HCT116 (cell line): ENCODE measurements at regions not wholly inside any gene's neighbourhood (a gene's known extent, or its start where the extent isn't known, plus 50 kb on each side); places are given as distances from the start of the nearest gene placed in this dataset.

ENCODE experiments used
- ATAC-seq: fragments of 200-7000 bp; cut with Tn5 transposase; 2 replicates; pipeline ENCODE4 v1.9.1; 2020; ENCODE audit warnings: mild to moderate bottlenecking, moderate library complexity
- BruUV-seq: library from RNA; stranded (reverse); fragments of 400-500 nt; replicated peaks from 2 replicates; lab custom pipeline; 2021; lab: Mats Ljungman, UMichigan
- CTCF ChIA-PET: fragments of 300-600 bp; sonication (Branson Sonifier 250); formaldehyde crosslinking; loops from one replicate; lab custom pipeline; 2021; ENCODE audit warnings: antibody characterized with exemption; lab: Charles Lee
- POLR2A ChIA-PET: fragments of 300-600, 350-600 bp; sonication (Branson Sonifier 250); formaldehyde crosslinking; loops from one replicate; lab custom pipeline; 2021; ENCODE audit warnings: antibody characterized with exemption; lab: Charles Lee
- RAD21 ChIA-PET, 2 experiments: fragments of 300-600 bp; sonication (Branson Sonifier 250); formaldehyde crosslinking; loops; one replicate each; lab custom pipeline; 2023; ENCODE audit warnings: low total read pairs in 2 of 2; ENCODE audit not compliant: uncharacterized antibody in 2 of 2, unreplicated experiment in 2 of 2, low non-redundant PET in 1 of 2; lab: Charles Lee
- DNase-seq: peaks from one replicate; pipeline ENCODE4 v3.0.0-alpha.2; 2010; ENCODE audit warnings: low read depth, low spot score
- H2AFZ ChIP-seq: fragments of 200-600 bp; shearing (Covaris generic), sonication (generic); 2 replicates; pipeline ENCODE4 v1.6.1; 2017; ENCODE audit warnings: low read depth, mixed run types, mixed read lengths, antibody characterized with exemption, low read length; ENCODE audit not compliant: poor library complexity, severe bottlenecking
- H3K27ac ChIP-seq: 2 replicates; pipeline ENCODE4 v1.5.1; 2012; ENCODE audit warnings: low read depth, low read length
- H3K27me3 ChIP-seq: fragments of 200-600 bp; sonication (generic); 2 replicates; pipeline ENCODE4 v1.6.1; 2016; ENCODE audit warnings: mixed run types, low read length, mixed read lengths; ENCODE audit not compliant: insufficient read depth
- H3K36me3 ChIP-seq, 2 experiments: fragments of 200-500 bp in 1 of 2; fragments of 200-600 bp in 1 of 2; sonication (Bioruptor generic) in 1 of 2; sonication (generic) in 1 of 2; 2 replicates each; pipeline versions ENCODE4 v1.5.1 to v1.6.1; 2014 to 2016; ENCODE audit warnings: low read length in 2 of 2, inconsistent platforms in 1 of 2, mixed read lengths in 1 of 2, mixed run types in 1 of 2; ENCODE audit not compliant: insufficient read depth in 2 of 2, control insufficient read depth in 1 of 2
- H3K4me1 ChIP-seq, 2 experiments: fragments of 200-600 bp in 1 of 2; sonication (generic) in 1 of 2; 2 replicates each; pipeline versions ENCODE4 v1.5.1 to v1.6.1; 2012 to 2017; ENCODE audit warnings: low read length in 2 of 2, inconsistent platforms in 1 of 2, mild to moderate bottlenecking in 1 of 2, mixed read lengths in 1 of 2, mixed run types in 1 of 2, moderate library complexity in 1 of 2; ENCODE audit not compliant: insufficient read depth in 2 of 2, control insufficient read depth in 1 of 2
- H3K4me2 ChIP-seq: fragments of 200-600 bp; sonication (generic); 2 replicates; pipeline ENCODE4 v1.6.1; 2017; ENCODE audit warnings: mixed run types, low read length, mixed read lengths
- H3K4me3 ChIP-seq, 2 experiments: fragments of 200-600 bp in 1 of 2; sonication (generic) in 1 of 2; replicated peaks in 1 of 2; 2 replicates each; pipeline ENCODE4 v1.5.1; 2011 to 2016; ENCODE audit warnings: low read length in 2 of 2, control low read depth in 1 of 2, low read depth in 1 of 2, mild to moderate bottlenecking in 1 of 2, mixed read lengths in 1 of 2, mixed run types in 1 of 2
- H3K79me2 ChIP-seq: fragments of 200-600 bp; sonication (generic); 2 replicates; pipeline ENCODE4 v1.6.1; 2017; ENCODE audit warnings: mild to moderate bottlenecking, mixed run types, low read length, moderate library complexity, mixed read lengths; ENCODE audit not compliant: insufficient read depth
- H3K9ac ChIP-seq: fragments of 200-600 bp; sonication (generic); 2 replicates; pipeline ENCODE4 v1.6.1; 2016; ENCODE audit warnings: low read length, mixed read lengths
- H3K9me2 ChIP-seq: fragments of 200-600 bp; sonication (generic), shearing (Covaris generic); 2 replicates; pipeline ENCODE4 v1.6.1; 2017; ENCODE audit warnings: mixed run types, mild to moderate bottlenecking, moderate library complexity; ENCODE audit not compliant: insufficient read depth
- H3K9me3 ChIP-seq, 2 experiments: fragments of 200-500 bp in 1 of 2; fragments of 200-600 bp in 1 of 2; sonication (Bioruptor generic) in 1 of 2; sonication (generic) in 1 of 2; 2 replicates each; pipeline ENCODE4 v1.6.1; 2014 to 2017; ENCODE audit warnings: low read length in 2 of 2, mixed read lengths in 2 of 2, inconsistent platforms in 1 of 2, low read depth in 1 of 2, mild to moderate bottlenecking in 1 of 2, mixed run types in 1 of 2, moderate library complexity in 1 of 2; ENCODE audit not compliant: control insufficient read depth in 1 of 2, insufficient read depth in 1 of 2
- H4K20me1 ChIP-seq: fragments of 200-600 bp; sonication (generic), shearing (Covaris generic); 2 replicates; pipeline ENCODE4 v1.6.1; 2017; ENCODE audit warnings: mixed run types, mild to moderate bottlenecking, moderate library complexity; ENCODE audit not compliant: insufficient read depth
- CBX3 ChIP-seq: IDR thresholded peaks from 2 replicates; pipeline ENCODE4 v1.6.1; 2012; ENCODE audit warnings: low read depth
- CEBPB ChIP-seq: IDR thresholded peaks from 2 replicates; pipeline ENCODE4 v1.6.1; 2012; ENCODE audit warnings: low read depth
- CTCF ChIP-seq, 3 experiments: fragments of 200-600 bp in 1 of 3; sonication (generic) in 1 of 3; IDR thresholded peaks in 2 of 3; conservative IDR thresholded peaks in 1 of 3; 2 replicates each; pipeline ENCODE4 v1.5.1; 2012 to 2017; ENCODE audit warnings: low read depth in 2 of 3, low read length in 2 of 3, antibody characterized with exemption in 1 of 3, borderline replicate concordance in 1 of 3, control low read depth in 1 of 3, mild to moderate bottlenecking in 1 of 3, mixed read lengths in 1 of 3, mixed run types in 1 of 3, moderate library complexity in 1 of 3; ENCODE audit not compliant: insufficient read depth in 1 of 3
- EGR1 ChIP-seq: IDR thresholded peaks from 2 replicates; pipeline ENCODE4 v1.6.1; 2012; ENCODE audit warnings: low read depth
- EZH2 ChIP-seq: fragments of 200-600 bp; sonication (generic); IDR thresholded peaks from 2 replicates; pipeline ENCODE4 v1.6.1; 2017; ENCODE audit warnings: antibody characterized with exemption, mixed run types
- EZH2phosphoT487 ChIP-seq: fragments of 200-600 bp; IDR thresholded peaks from 2 replicates; pipeline ENCODE4 v1.6.1; 2018; ENCODE audit warnings: antibody characterized with exemption, borderline replicate concordance
- YY1 ChIP-seq: IDR thresholded peaks from 2 replicates; pipeline ENCODE4 v1.6.1; 2011; ENCODE audit warnings: low read length, low read depth, moderate library complexity, mild to moderate bottlenecking; ENCODE audit not compliant: insufficient replicate concordance; ENCODE audit errors: extremely low read depth
- ZFX ChIP-seq: fragments of 450-650 bp; IDR thresholded peaks from 2 replicates; pipeline ENCODE4 v1.6.1; 2017
- ZNF274 ChIP-seq: fragments of 200-500 bp; sonication (Bioruptor generic); IDR thresholded peaks from 2 replicates; pipeline ENCODE4 v1.6.1; 2014; ENCODE audit warnings: mild to moderate bottlenecking, low read depth, low read length, inconsistent platforms
- intact Hi-C: fragments of 100-400 bp; cut with micrococcal nuclease; formaldehyde crosslinking; loops from 2 replicates; pipeline ENCODE4 v1.10.0; 2022

GRCh38 chr10:59012839-59013238 is 163.6 kb upstream of the PHYHIPL start:
- no peak overlapping the region for H3K9ac ChIP-seq
- H3K4me3 ChIP-seq, result no peak overlapping the region
- H3K27me3 ChIP-seq, result no peaks in the 10 kb centered on the region
- H2AFZ ChIP-seq, result no peak overlapping the region
- CTCF ChIA-PET, result no interaction called here
- intact Hi-C loops, result no loop called here
- POLR2A ChIA-PET, result no interaction called here
- H3K9me2 ChIP-seq, result no peaks in the 10 kb centered on the region; the same call in 1 of the 2 replicates
- TF ChIP-seq ZNF274 (no peak), CEBPB (no peak), EGR1 (no peak), EZH2phosphoT487 (no peak), YY1 (no peak), ZFX (no peak), CTCF (IDR thresholded peaks at IDR 0.05 in 2 of 3, conservative IDR thresholded peaks at IDR 0.05 in 1 of 3; ENCODE audit: borderline replicate concordance in 1 of 3, insufficient read depth in 1 of 3, low read depth in 2 of 3, low read length in 2 of 3) (no peak), CBX3 (no peak), EZH2 (no peak)
- H3K9me3 ChIP-seq, result no peaks in the 10 kb centered on the region
- no peak overlapping the region for H3K4me2 ChIP-seq
- no peaks in the 10 kb centered on the region for H4K20me1 ChIP-seq
- no TSS peak for BruUV-seq
- H3K4me1 ChIP-seq, result no peaks in the 10 kb centered on the region
- no peak overlapping the region for H3K27ac ChIP-seq
- RAD21 ChIA-PET, result no interaction called here
- ATAC-seq (no peak), DNase-seq (no peak)
- no peaks in the 10 kb centered on the region for H3K79me2 ChIP-seq
- H3K36me3 ChIP-seq, result no peaks in the 10 kb centered on the region

GRCh38 chr10:59016043-59016442 is 160.4 kb upstream of the PHYHIPL start:
- no peak overlapping the region for H3K4me3 ChIP-seq
- no peaks in the 10 kb centered on the region for H3K9me3 ChIP-seq
- no peak overlapping the region for H2AFZ ChIP-seq
- H4K20me1 ChIP-seq, result no peaks in the 10 kb centered on the region
- POLR2A ChIA-PET, result no interaction called here
- H3K9me2 ChIP-seq, result no peaks in the 10 kb centered on the region; the same call in 1 of the 2 replicates
- DNase-seq, result no peak
- no peak overlapping the region for H3K27ac ChIP-seq
- H3K79me2 ChIP-seq, result no peaks in the 10 kb centered on the region
- ATAC-seq, result no peak
- H3K36me3 ChIP-seq, result no peaks in the 10 kb centered on the region
- RAD21 ChIA-PET, result no interaction called here
- H3K9ac ChIP-seq, result no peak overlapping the region
- no peaks in the 10 kb centered on the region for H3K4me1 ChIP-seq
- BruUV-seq, result no TSS peak
- intact Hi-C loops, result no loop called here
- no peak overlapping the region for H3K4me2 ChIP-seq
- no peaks in the 10 kb centered on the region for H3K27me3 ChIP-seq
- no peak for TF ChIP-seq ZNF274
- TF ChIP-seq, all 23 proteins: peak for 0
- CTCF ChIA-PET, result no interaction called here
